CD14-positive monocyte (primary cell): ENCODE measurements at regions not wholly inside any gene's neighbourhood (a gene's known extent, or its start where the extent isn't known, plus 50 kb on each side); places are given as distances from the start of the nearest gene placed in this dataset.

ENCODE experiments used
- DNase-seq, 3 donors: peaks; one replicate each; pipeline ENCODE4 v3.0.0-alpha.2; 2011 to 2022
- H2AFZ ChIP-seq: 2 replicates; pipeline ENCODE4 v1.6.0; 2012; ENCODE audit warnings: mild to moderate bottlenecking, low read depth, low read length, inconsistent platforms; ENCODE audit not compliant: insufficient read depth, poor library complexity, severe bottlenecking
- H3K27ac ChIP-seq, 2 donors: 1 replicate in 1 of 2; 2 replicates in 1 of 2; pipeline ENCODE4 v1.5.1; 2012 to 2013; ENCODE audit warnings: low read length in 2 of 2, control low read depth in 1 of 2, inconsistent platforms in 1 of 2, low read depth in 1 of 2, mild to moderate bottlenecking in 1 of 2
- H3K27me3 ChIP-seq, 2 donors: one replicate each; pipeline versions ENCODE4 v1.6.0 to v1.6.1; 2011 to 2013; ENCODE audit warnings: low read length in 2 of 2; ENCODE audit not compliant: control insufficient read depth in 2 of 2, insufficient read depth in 2 of 2
- H3K36me3 ChIP-seq, 2 donors: replicated peaks in 1 of 2; 1 replicate in 1 of 2; 2 replicates in 1 of 2; pipeline versions ENCODE4 v1.5.1 to v1.6.1; 2012 to 2013; ENCODE audit warnings: low read length in 2 of 2, control low read depth in 1 of 2, inconsistent platforms in 1 of 2, mild to moderate bottlenecking in 1 of 2; ENCODE audit not compliant: insufficient read depth in 2 of 2, control insufficient read depth in 1 of 2
- H3K4me1 ChIP-seq, 2 donors: 1 replicate in 1 of 2; 2 replicates in 1 of 2; pipeline versions ENCODE4 v1.5.1 to v1.6.1; 2012 to 2013; ENCODE audit warnings: low read length in 2 of 2, control low read depth in 1 of 2, inconsistent platforms in 1 of 2, mild to moderate bottlenecking in 1 of 2, moderate library complexity in 1 of 2; ENCODE audit not compliant: insufficient read depth in 2 of 2, control insufficient read depth in 1 of 2
- H3K4me2 ChIP-seq: replicated peaks from 2 replicates; pipeline ENCODE3; 2012; ENCODE audit warnings: low read length, moderate library complexity, mild to moderate bottlenecking; ENCODE audit not compliant: poor library complexity, severe bottlenecking; ENCODE audit errors: extremely low read depth
- H3K4me3 ChIP-seq, 3 experiments: fragments of 200-600 bp in 1 of 3; sonication (generic) in 1 of 3; replicated peaks in 1 of 3; 1 replicate in 2 of 3; 2 replicates in 1 of 3; pipeline ENCODE4 v1.5.1; 2011 to 2013; ENCODE audit warnings: low read length in 3 of 3, mild to moderate bottlenecking in 3 of 3, control low read depth in 2 of 3, low read depth in 2 of 3, inconsistent platforms in 1 of 3, moderate library complexity in 1 of 3
- H3K79me2 ChIP-seq: 2 replicates; pipeline ENCODE4 v1.6.0; 2012; ENCODE audit warnings: mild to moderate bottlenecking, control low read depth, inconsistent platforms, low read length, moderate library complexity; ENCODE audit not compliant: insufficient read depth
- H3K9ac ChIP-seq: 2 replicates; pipeline ENCODE4 v1.6.0; 2017; ENCODE audit warnings: low read length, mild to moderate bottlenecking; ENCODE audit not compliant: insufficient read depth, poor library complexity, severe bottlenecking
- H3K9me3 ChIP-seq, 2 donors: replicated peaks in 1 of 2; 1 replicate in 1 of 2; 2 replicates in 1 of 2; pipeline versions ENCODE4 v1.5.1 to v1.6.1; 2012 to 2013; ENCODE audit warnings: low read length in 2 of 2, control low read depth in 1 of 2; ENCODE audit not compliant: control insufficient read depth in 1 of 2, insufficient read depth in 1 of 2
- H4K20me1 ChIP-seq: 2 replicates; pipeline ENCODE4 v1.6.0; 2012; ENCODE audit warnings: mild to moderate bottlenecking, low read length, control low read depth, moderate library complexity; ENCODE audit not compliant: insufficient read depth
- H3K27ac Mint-ChIP-seq, 7 donors: one replicate each; pipeline ENCODE4 v1.8.0; 2020; ENCODE audit warnings: mild to moderate bottlenecking in 7 of 7, mixed read lengths in 7 of 7, moderate library complexity in 6 of 7, inconsistent platforms in 2 of 7
- H3K27me3 Mint-ChIP-seq, 3 donors: one replicate each; pipeline ENCODE4 v1.8.0; 2021 to 2022; ENCODE audit warnings: low read depth in 3 of 3, mild to moderate bottlenecking in 3 of 3, mixed read lengths in 3 of 3, moderate library complexity in 3 of 3, inconsistent platforms in 1 of 3
- H3K36me3 Mint-ChIP-seq, 2 donors: one replicate each; pipeline ENCODE4 v1.8.0; 2020; ENCODE audit warnings: mixed read lengths in 2 of 2, inconsistent platforms in 1 of 2, mild to moderate bottlenecking in 1 of 2
- H3K4me1 Mint-ChIP-seq: one replicate; pipeline ENCODE4 v1.8.0; 2020; ENCODE audit warnings: mild to moderate bottlenecking, mixed read lengths
- H3K4me3 Mint-ChIP-seq, 2 donors: one replicate each; pipeline ENCODE4 v1.8.0; 2020; ENCODE audit warnings: mild to moderate bottlenecking in 2 of 2, mixed read lengths in 2 of 2, moderate library complexity in 1 of 2
- H3K9me3 Mint-ChIP-seq, 7 donors: one replicate each; pipeline ENCODE4 v1.8.0; 2020 to 2022; ENCODE audit warnings: mixed read lengths in 7 of 7, mild to moderate bottlenecking in 6 of 7, moderate library complexity in 6 of 7, inconsistent platforms in 2 of 7
- CTCF ChIP-seq: fragments of 200-600 bp; IDR thresholded peaks from one replicate; pipeline ENCODE4 v1.8.0; 2022; ENCODE audit warnings: antibody characterized with exemption, mild to moderate bottlenecking
- WGBS: methylation state at CpG from one replicate; pipeline ENCODE4 v1.1.5; 2013; ENCODE audit warnings: missing lambda C conversion rate; ENCODE audit not compliant: insufficient coverage; 5-methylcytosine and 5-hydroxymethylcytosine counted together
- intact Hi-C, 2 donors: fragments of 100-400 bp; cut with micrococcal nuclease; formaldehyde crosslinking; loops; one replicate each; pipeline versions ENCODE4 v1.15.0 to v1.15.1; 2023

GRCh38 chr14:65344011-65344410, 68.5 kb upstream of the FUT8 start:
- Mint-ChIP-seq H3K4me1 (peaks cover 9% of the 10 kb centered on the region), H3K27ac (no peak overlapping the region), H3K36me3 (no peaks in the 10 kb centered on the region), H3K4me3 (no peak overlapping the region), H3K27me3 (peaks cover 0 to 9% (median 3%) of the 10 kb centered on the region in 3 donors), H3K9me3 (peaks cover 0 to 3% (median 0%) of the 10 kb centered on the region in 7 donors)
- Histone ChIP-seq H3K4me2 (no peak overlapping the region), H3K9me3 (no peaks in the 10 kb centered on the region), H4K20me1 (no peaks in the 10 kb centered on the region), H3K4me3 (no peak overlapping the region), H2AFZ (no peak overlapping the region), H3K4me1 (peaks cover 7 to 8% of the 10 kb centered on the region in 2 donors), H3K27me3 (no peaks in the 10 kb centered on the region), H3K79me2 (no peaks in the 10 kb centered on the region), H3K36me3 (no peaks in the 10 kb centered on the region), H3K27ac (no peak overlapping the region), H3K9ac (no peak overlapping the region)
- WGBS: 100% methylated on average over 2 of the region's 5 CpGs
- intact Hi-C loops: no loop called here
- no peak for TF ChIP-seq CTCF
- DNase-seq: no peak

GRCh38 chr14:65345266-65345665, 67.3 kb upstream of the FUT8 start:
- Histone ChIP-seq H2AFZ (no peak overlapping the region), H3K4me3 (no peak overlapping the region), H4K20me1 (no peaks in the 10 kb centered on the region), H3K4me2 (no peak overlapping the region), H3K9ac (no peak overlapping the region), H3K4me1 (peaks cover 7 to 8% of the 10 kb centered on the region in 2 donors), H3K36me3 (no peaks in the 10 kb centered on the region), H3K27me3 (no peaks in the 10 kb centered on the region), H3K9me3 (no peaks in the 10 kb centered on the region), H3K27ac (no peak overlapping the region), H3K79me2 (no peaks in the 10 kb centered on the region)
- Mint-ChIP-seq H3K27me3 (peaks cover 0 to 9% (median 3%) of the 10 kb centered on the region in 3 donors), H3K27ac (no peak overlapping the region), H3K9me3 (peaks cover 0 to 3% (median 0%) of the 10 kb centered on the region in 7 donors), H3K4me1 (peaks cover 9% of the 10 kb centered on the region), H3K36me3 (no peaks in the 10 kb centered on the region), H3K4me3 (no peak overlapping the region)
- no peak for DNase-seq
- intact Hi-C loops: no loop called here
- no peak for TF ChIP-seq CTCF
- 83% methylated on average over 1 of the region's 3 CpGs for WGBS
